Prostate gland (tissue), 2 donors: ENCODE measurements at regions not wholly inside any gene's neighbourhood (a gene's known extent, or its start where the extent isn't known, plus 50 kb on each side); places are given as distances from the start of the nearest gene placed in this dataset.

Experiments
- POLR2A ChIP-seq: fragments of 450-650 bp; IDR thresholded peaks from one replicate; pipeline ENCODE4 v1.6.1; 2016; ENCODE audit warnings: antibody characterized with exemption, mild to moderate bottlenecking
- TF ChIP-seq, protein P1 (sequence below), 4 experiments: fragments of 200-600 bp in 2 of 4; fragments of 450-650 bp in 2 of 4; sonication (generic) in 2 of 4; IDR thresholded peaks; 1 replicate in 3 of 4; 2 replicates in 1 of 4; pipeline ENCODE4 v1.5.1; 2016 to 2019; ENCODE audit warnings: antibody characterized with exemption in 4 of 4, mild to moderate bottlenecking in 2 of 4, moderate library complexity in 2 of 4

DNA sequence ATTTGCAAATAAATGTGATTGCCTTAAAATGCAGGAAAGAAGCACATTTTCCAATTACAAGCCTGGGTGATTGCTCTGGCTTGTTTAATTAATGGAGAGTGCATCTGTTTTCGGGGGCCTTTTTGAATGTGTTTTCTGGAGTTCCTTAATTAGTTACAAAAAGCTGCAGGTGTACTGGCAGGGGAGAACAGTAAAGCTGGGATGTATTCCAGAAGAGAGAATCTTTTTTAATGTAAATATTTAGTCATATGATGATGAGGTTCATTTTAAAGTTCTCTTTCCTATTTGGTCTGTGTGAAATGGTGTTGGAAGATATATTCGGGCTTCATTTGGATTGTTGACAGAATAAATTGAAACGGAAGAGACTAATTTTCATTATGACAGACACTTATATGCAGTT lies 70.9 kb upstream of the N4BP1 start:
- TF ChIP-seq, protein P1, sequence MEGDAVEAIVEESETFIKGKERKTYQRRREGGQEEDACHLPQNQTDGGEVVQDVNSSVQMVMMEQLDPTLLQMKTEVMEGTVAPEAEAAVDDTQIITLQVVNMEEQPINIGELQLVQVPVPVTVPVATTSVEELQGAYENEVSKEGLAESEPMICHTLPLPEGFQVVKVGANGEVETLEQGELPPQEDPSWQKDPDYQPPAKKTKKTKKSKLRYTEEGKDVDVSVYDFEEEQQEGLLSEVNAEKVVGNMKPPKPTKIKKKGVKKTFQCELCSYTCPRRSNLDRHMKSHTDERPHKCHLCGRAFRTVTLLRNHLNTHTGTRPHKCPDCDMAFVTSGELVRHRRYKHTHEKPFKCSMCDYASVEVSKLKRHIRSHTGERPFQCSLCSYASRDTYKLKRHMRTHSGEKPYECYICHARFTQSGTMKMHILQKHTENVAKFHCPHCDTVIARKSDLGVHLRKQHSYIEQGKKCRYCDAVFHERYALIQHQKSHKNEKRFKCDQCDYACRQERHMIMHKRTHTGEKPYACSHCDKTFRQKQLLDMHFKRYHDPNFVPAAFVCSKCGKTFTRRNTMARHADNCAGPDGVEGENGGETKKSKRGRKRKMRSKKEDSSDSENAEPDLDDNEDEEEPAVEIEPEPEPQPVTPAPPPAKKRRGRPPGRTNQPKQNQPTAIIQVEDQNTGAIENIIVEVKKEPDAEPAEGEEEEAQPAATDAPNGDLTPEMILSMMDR (IDR thresholded peaks at IDR 0.05) = no peak
- TF ChIP-seq POLR2A = no peak
